DMS 273 (cell line): ENCODE measurements at regions not wholly inside any gene's neighbourhood (a gene's known extent, or its start where the extent isn't known, plus 50 kb on each side); places are given as distances from the start of the nearest gene placed in this dataset.
"Not testable (repeated sequence)": the region's sequence is repeated elsewhere in the genome, so short reads cannot be mapped to it uniquely, and the experiment has no call there.

ENCODE experiments used
- DNase-seq: peaks from one replicate; lab custom pipeline; 2025; ENCODE audit not compliant: unreplicated experiment; lab: John Stamatoyannopoulos, UW

- DNase-seq = not testable (repeated sequence)
These were observed 257.9 kb upstream of the CELF2 start for GRCh38 chr10:10759806-10760205.

- DNase-seq = no peak
These were observed 252.7 kb upstream of the CELF2 start for GRCh38 chr10:10765017-10765416.

GRCh38 chr10:10772411-10772810, 245.3 kb upstream of the CELF2 start:
- peak; percentile 2 for DNase-seq

GRCh38 chr10:10772874-10773508, 244.7 kb upstream of the CELF2 start:
- peak; percentile 12 for DNase-seq

- DNase-seq = peak; percentile 1
These were observed 243.3 kb upstream of the CELF2 start for GRCh38 chr10:10774416-10774815.

- no peak for DNase-seq
These were observed 241.3 kb upstream of the CELF2 start for GRCh38 chr10:10776363-10776762.

GRCh38 chr10:10777279-10777678, 240.4 kb upstream of the CELF2 start:
- no peak for DNase-seq

- no peak for DNase-seq
These were observed 239.9 kb upstream of the CELF2 start for GRCh38 chr10:10777723-10778122.

- DNase-seq = no peak
These were observed 238.7 kb upstream of the CELF2 start for GRCh38 chr10:10778959-10779358.

GRCh38 chr10:10779511-10779910, 238.2 kb upstream of the CELF2 start:
- DNase-seq = no peak

GRCh38 chr10:10780746-10781145, 236.9 kb upstream of the CELF2 start:
- no peak for DNase-seq

- DNase-seq = no peak
These were observed 235.1 kb upstream of the CELF2 start for GRCh38 chr10:10782603-10783002.

GRCh38 chr10:10785627-10786026, 232.0 kb upstream of the CELF2 start:
- no peak for DNase-seq

GRCh38 chr10:10786109-10787090, 231.3 kb upstream of the CELF2 start:
- no peak for DNase-seq

GRCh38 chr10:10787586-10787985, 230.1 kb upstream of the CELF2 start:
- DNase-seq = no peak

- no peak for DNase-seq
These were observed 228.9 kb upstream of the CELF2 start for GRCh38 chr10:10788761-10789160.

- DNase-seq = no peak
These were observed 225.8 kb upstream of the CELF2 start for GRCh38 chr10:10791869-10792268.

GRCh38 chr10:10792681-10793080, 225.0 kb upstream of the CELF2 start:
- peak; percentile 72 for DNase-seq

- DNase-seq = peak; percentile 56
These were observed 223.6 kb upstream of the CELF2 start for GRCh38 chr10:10794046-10794445.

GRCh38 chr10:10794791-10795191, 222.9 kb upstream of the CELF2 start:
- no peak for DNase-seq

- no peak for DNase-seq
These were observed 221.5 kb upstream of the CELF2 start for GRCh38 chr10:10796061-10796773.
